WTC11 (cell line): ENCODE measurements at regions not wholly inside any gene's neighbourhood (a gene's known extent, or its start where the extent isn't known, plus 50 kb on each side); places are given as distances from the start of the nearest gene placed in this dataset.

Source experiments
- ATAC-seq: fragments of 200-7000 bp; cut with Tn5 transposase; 2 replicates; pipeline ENCODE4 v1.10.0; 2021; ENCODE audit warnings: mild to moderate bottlenecking, moderate library complexity
- CTCF ChIA-PET: fragments of 300-600 bp; sonication (Branson Sonifier 250); formaldehyde crosslinking; loops from one replicate; lab custom pipeline; 2021; ENCODE audit warnings: antibody characterized with exemption; lab: Charles Lee
- POLR2A ChIA-PET: fragments of 350-600 bp; sonication (Branson Sonifier 250); formaldehyde crosslinking; loops from one replicate; lab custom pipeline; 2021; ENCODE audit warnings: antibody characterized with exemption; lab: Charles Lee
- DNase-seq: peaks from one replicate; pipeline ENCODE4 v3.0.0; 2021; ENCODE audit warnings: low spot score
- H3K27ac Mint-ChIP-seq: 2 replicates; pipeline ENCODE4 v1.8.0; 2021; ENCODE audit warnings: mixed read lengths
- H3K27me3 Mint-ChIP-seq: 2 replicates; pipeline ENCODE4 v1.8.0; 2021; ENCODE audit warnings: low read depth, mild to moderate bottlenecking, moderate library complexity, mixed read lengths
- H3K36me3 Mint-ChIP-seq: 2 replicates; pipeline ENCODE4 v1.8.0; 2021; ENCODE audit warnings: mixed read lengths
- H3K4me1 Mint-ChIP-seq: 2 replicates; pipeline ENCODE4 v1.8.0; 2022; ENCODE audit warnings: mixed read lengths
- H3K4me3 Mint-ChIP-seq: 2 replicates; pipeline ENCODE4 v1.8.0; 2021; ENCODE audit warnings: mild to moderate bottlenecking, moderate library complexity, mixed read lengths
- H3K9me3 Mint-ChIP-seq: 2 replicates; pipeline ENCODE4 v1.8.0; 2021; ENCODE audit warnings: mixed read lengths
- ATF1 ChIP-seq: sonication (generic); formaldehyde crosslinking; IDR thresholded peaks from 2 replicates; pipeline ENCODE4 v1.8.1; 2023; ENCODE audit warnings: mild to moderate bottlenecking, moderate library complexity, missing genetic modification reagents
- ATF6 ChIP-seq: sonication (generic); formaldehyde crosslinking; IDR thresholded peaks from 2 replicates; pipeline ENCODE4 v1.8.1; 2023; ENCODE audit warnings: mild to moderate bottlenecking, missing genetic modification reagents
- CBFB ChIP-seq: sonication (generic); formaldehyde crosslinking; IDR thresholded peaks from 2 replicates; pipeline ENCODE4 v1.8.1; 2022; ENCODE audit warnings: mild to moderate bottlenecking, low read depth, missing genetic modification reagents
- EMX1 ChIP-seq: fragments of 250-450 bp; sonication (Bioruptor Pico); IDR thresholded peaks from 2 replicates; pipeline ENCODE4 v1.8.0; 2021; ENCODE audit warnings: mild to moderate bottlenecking
- FOXJ3 ChIP-seq: sonication (generic); formaldehyde crosslinking; IDR thresholded peaks from 2 replicates; pipeline ENCODE4 v1.9.0; 2021; ENCODE audit warnings: missing genetic modification reagents, mild to moderate bottlenecking, borderline replicate concordance
- FOXP1 ChIP-seq: sonication (generic); formaldehyde crosslinking; IDR thresholded peaks from 2 replicates; pipeline ENCODE4 v1.8.0; 2022; ENCODE audit warnings: missing genetic modification reagents, mild to moderate bottlenecking, moderate library complexity, borderline replicate concordance
- IRF1 ChIP-seq: sonication (generic); formaldehyde crosslinking; IDR thresholded peaks from 2 replicates; pipeline ENCODE4 v1.8.0; 2023; ENCODE audit warnings: missing genetic modification reagents
- IRF2 ChIP-seq: sonication (generic); formaldehyde crosslinking; IDR thresholded peaks from 2 replicates; pipeline ENCODE4 v1.8.0; 2022; ENCODE audit warnings: low read depth, missing genetic modification reagents, borderline replicate concordance
- KAT7 ChIP-seq: sonication (generic); formaldehyde crosslinking; IDR thresholded peaks from 2 replicates; pipeline ENCODE4 v1.8.1; 2023; ENCODE audit warnings: missing genetic modification reagents, mild to moderate bottlenecking, borderline replicate concordance
- MYBL2 ChIP-seq: sonication (generic); formaldehyde crosslinking; IDR thresholded peaks from 2 replicates; pipeline ENCODE4 v1.8.1; 2023; ENCODE audit warnings: mild to moderate bottlenecking, moderate library complexity, missing genetic modification reagents
- NFYB ChIP-seq: sonication (generic); formaldehyde crosslinking; conservative IDR thresholded peaks from 2 replicates; pipeline ENCODE4 v1.8.0; 2022; ENCODE audit warnings: low read depth, missing genetic modification reagents
- NR1H2 ChIP-seq: sonication (generic); formaldehyde crosslinking; IDR thresholded peaks from 2 replicates; pipeline ENCODE4 v1.9.0; 2021; ENCODE audit warnings: mild to moderate bottlenecking, moderate library complexity, missing genetic modification reagents
- NR2C2 ChIP-seq: sonication (generic); formaldehyde crosslinking; IDR thresholded peaks from 2 replicates; pipeline ENCODE4 v1.8.0; 2022; ENCODE audit warnings: mild to moderate bottlenecking, missing genetic modification reagents
- ZNF138 ChIP-seq: sonication (generic); formaldehyde crosslinking; conservative IDR thresholded peaks from 2 replicates; pipeline ENCODE4 v1.8.1; 2022; ENCODE audit warnings: mild to moderate bottlenecking, moderate library complexity, missing genetic modification reagents
- ZNF219 ChIP-seq: sonication (generic); formaldehyde crosslinking; IDR thresholded peaks from 2 replicates; pipeline ENCODE4 v1.8.0; 2023; ENCODE audit warnings: missing genetic modification reagents, mild to moderate bottlenecking, borderline replicate concordance
- ZSCAN18 ChIP-seq: fragments of 250-450 bp; sonication (Bioruptor Pico); IDR thresholded peaks from 2 replicates; pipeline ENCODE4 v2.1.2; 2022; ENCODE audit warnings: mild to moderate bottlenecking, moderate library complexity
- TF ChIP-seq, protein P1 (sequence below): fragments of 250-450 bp; sonication (Bioruptor Pico); conservative IDR thresholded peaks from 2 replicates; pipeline ENCODE4 v1.9.0; 2021; ENCODE audit warnings: mild to moderate bottlenecking
- TF ChIP-seq, protein P2 (sequence below): sonication (generic); formaldehyde crosslinking; conservative IDR thresholded peaks from 2 replicates; pipeline ENCODE4 v1.8.1; 2023; ENCODE audit warnings: mild to moderate bottlenecking, low read depth, missing genetic modification reagents, moderate library complexity

- DNase-seq (no peak), ATAC-seq (no peak)
- CTCF ChIA-PET: no interaction called here
- no peak for TF ChIP-seq IRF1 (CRISPR knock-in tag)
- TF ChIP-seq MYBL2 (CRISPR knock-in tag): no peak
- no peak for TF ChIP-seq FOXJ3
- H3K9me3 Mint-ChIP-seq: peaks cover 14% of the 10 kb centered on the region
- H3K4me1 Mint-ChIP-seq: no peaks in the 10 kb centered on the region
- H3K27me3 Mint-ChIP-seq: no peaks in the 10 kb centered on the region
- POLR2A ChIA-PET: no interaction called here
- H3K27ac Mint-ChIP-seq: no peak overlapping the region
- no peaks in the 10 kb centered on the region for H3K36me3 Mint-ChIP-seq
- H3K4me3 Mint-ChIP-seq: no peak overlapping the region
These were observed 361.9 kb upstream of the FSHR start for GRCh38 chr2:49515996-49516782.

DNA sequence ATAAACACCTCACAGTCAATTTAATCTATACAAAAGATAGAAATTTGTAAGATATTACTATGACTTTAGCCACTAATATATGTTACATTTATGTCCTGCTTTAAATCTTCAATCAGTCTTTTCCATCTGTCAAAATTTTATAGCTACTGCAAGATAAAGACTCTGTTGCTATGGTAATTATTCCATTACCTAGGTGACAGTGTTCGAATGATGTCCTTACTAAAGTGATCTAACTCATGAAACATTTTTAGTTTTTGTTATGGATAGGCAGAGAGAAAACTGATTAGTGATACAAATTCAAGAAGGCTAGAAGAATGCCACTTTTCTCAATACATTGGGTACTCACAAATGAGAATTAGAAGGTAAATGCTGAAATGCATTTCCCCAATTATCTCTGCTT is 359.9 kb upstream of the FSHR start:
- Mint-ChIP-seq H3K27ac (no peak overlapping the region), H3K9me3 (peaks cover 4% of the 10 kb centered on the region; the same call in 1 of the 2 replicates), H3K36me3 (no peaks in the 10 kb centered on the region), H3K4me1 (no peaks in the 10 kb centered on the region), H3K27me3 (no peaks in the 10 kb centered on the region), H3K4me3 (no peak overlapping the region)
- ATAC-seq (no peak), DNase-seq (no peak)
- POLR2A ChIA-PET: no interaction called here
- TF ChIP-seq NR1H2 (no peak), MYBL2 (CRISPR knock-in tag) (no peak), NR2C2 (CRISPR knock-in tag) (no peak), KAT7 (no peak), FOXP1 (CRISPR knock-in tag) (no peak), NFYB (CRISPR knock-in tag) (no peak), IRF2 (CRISPR knock-in tag) (no peak), ZSCAN18 (no peak), ATF6 (CRISPR knock-in tag) (no peak), IRF1 (CRISPR knock-in tag) (no peak), ZNF138 (CRISPR knock-in tag) (no peak), ZNF219 (no peak), CBFB (CRISPR knock-in tag) (no peak), EMX1 (CRISPR knock-in tag) (no peak), ATF1 (no peak)
- TF ChIP-seq, protein P1, sequence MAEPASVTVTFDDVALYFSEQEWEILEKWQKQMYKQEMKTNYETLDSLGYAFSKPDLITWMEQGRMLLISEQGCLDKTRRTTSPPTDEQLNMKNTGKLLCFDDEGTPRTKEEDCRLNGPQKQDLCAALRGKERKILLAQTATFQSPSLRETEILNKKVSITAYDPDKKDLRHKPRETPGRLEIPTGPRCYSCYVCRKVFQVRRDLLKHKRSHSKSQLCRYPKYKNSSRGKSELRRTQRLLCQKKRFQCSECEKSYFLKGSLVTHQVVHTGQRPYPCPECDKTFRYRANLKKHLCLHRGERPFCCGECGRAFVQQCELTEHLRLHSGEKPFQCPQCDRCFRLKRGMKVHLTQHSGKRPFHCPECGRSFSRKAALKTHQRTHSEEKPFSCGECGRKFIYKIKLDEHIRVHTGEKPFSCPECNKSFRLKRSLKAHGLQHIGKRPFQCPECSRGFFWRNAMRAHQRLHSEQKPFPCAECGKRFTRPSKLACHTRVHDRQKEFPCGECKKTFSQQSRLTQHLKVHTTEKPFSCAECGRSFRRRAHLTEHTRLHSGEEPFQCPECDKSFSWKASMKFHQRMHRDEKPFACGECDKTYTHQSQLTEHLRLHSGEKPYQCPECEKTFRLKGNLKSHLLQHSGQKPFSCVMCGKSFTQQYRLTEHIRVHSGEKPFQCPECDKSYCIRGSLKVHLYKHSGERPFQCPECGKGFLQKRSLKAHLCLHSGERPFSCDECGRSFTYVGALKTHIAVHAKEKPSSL: no peak
- TF ChIP-seq, protein P2, sequence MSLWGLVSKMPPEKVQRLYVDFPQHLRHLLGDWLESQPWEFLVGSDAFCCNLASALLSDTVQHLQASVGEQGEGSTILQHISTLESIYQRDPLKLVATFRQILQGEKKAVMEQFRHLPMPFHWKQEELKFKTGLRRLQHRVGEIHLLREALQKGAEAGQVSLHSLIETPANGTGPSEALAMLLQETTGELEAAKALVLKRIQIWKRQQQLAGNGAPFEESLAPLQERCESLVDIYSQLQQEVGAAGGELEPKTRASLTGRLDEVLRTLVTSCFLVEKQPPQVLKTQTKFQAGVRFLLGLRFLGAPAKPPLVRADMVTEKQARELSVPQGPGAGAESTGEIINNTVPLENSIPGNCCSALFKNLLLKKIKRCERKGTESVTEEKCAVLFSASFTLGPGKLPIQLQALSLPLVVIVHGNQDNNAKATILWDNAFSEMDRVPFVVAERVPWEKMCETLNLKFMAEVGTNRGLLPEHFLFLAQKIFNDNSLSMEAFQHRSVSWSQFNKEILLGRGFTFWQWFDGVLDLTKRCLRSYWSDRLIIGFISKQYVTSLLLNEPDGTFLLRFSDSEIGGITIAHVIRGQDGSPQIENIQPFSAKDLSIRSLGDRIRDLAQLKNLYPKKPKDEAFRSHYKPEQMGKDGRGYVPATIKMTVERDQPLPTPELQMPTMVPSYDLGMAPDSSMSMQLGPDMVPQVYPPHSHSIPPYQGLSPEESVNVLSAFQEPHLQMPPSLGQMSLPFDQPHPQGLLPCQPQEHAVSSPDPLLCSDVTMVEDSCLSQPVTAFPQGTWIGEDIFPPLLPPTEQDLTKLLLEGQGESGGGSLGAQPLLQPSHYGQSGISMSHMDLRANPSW (CRISPR knock-in tag): no peak
- CTCF ChIA-PET: no interaction called here
